H1 (cell line): ENCODE measurements at regions not wholly inside any gene's neighbourhood (a gene's known extent, or its start where the extent isn't known, plus 50 kb on each side); places are given as distances from the start of the nearest gene placed in this dataset.

Experiments used
- CTCF ChIA-PET: fragments of 300-600 bp; sonication (Branson Sonifier 250); formaldehyde crosslinking; loops from one replicate; lab custom pipeline; 2021; ENCODE audit not compliant: partially characterized antibody; lab: Charles Lee
- POLR2A ChIA-PET: fragments of 300-600 bp; sonication (Branson Sonifier 250); formaldehyde crosslinking; loops from one replicate; lab custom pipeline; 2021; ENCODE audit warnings: inconsistent platforms; ENCODE audit not compliant: partially characterized antibody; lab: Charles Lee
- DNase-seq, 2 experiments: peaks; one replicate each; pipeline versions ENCODE4 v3.0.0 to v3.0.0-alpha.2; 2010 to 2022; ENCODE audit warnings: low spot score in 2 of 2, low read depth in 1 of 2, mixed read lengths in 1 of 2
- FAIRE-seq: peaks from 2 replicates; lab custom pipeline; 2011; peaks lifted over from hg19 to GRCh38; lab: Jason Lieb, UNC
- H2AFZ ChIP-seq: 2 replicates; pipeline ENCODE4 v1.8.1; 2012; ENCODE audit warnings: low read length, inconsistent platforms
- H2AK5ac ChIP-seq: 2 replicates; pipeline ENCODE4 v1.6.1; 2013; ENCODE audit warnings: low read depth, low read length
- H2BK120ac ChIP-seq: replicated peaks from 2 replicates; pipeline ENCODE3; 2013; ENCODE audit warnings: low read depth, low read length, inconsistent platforms
- H2BK12ac ChIP-seq: 2 replicates; pipeline ENCODE4 v1.6.1; 2013; ENCODE audit warnings: low read depth, low read length
- H2BK15ac ChIP-seq: 2 replicates; pipeline ENCODE4 v1.6.1; 2013; ENCODE audit warnings: low read length
- H2BK20ac ChIP-seq: 2 replicates; pipeline ENCODE4 v1.6.1; 2013; ENCODE audit warnings: low read length
- H2BK5ac ChIP-seq: 2 replicates; pipeline ENCODE4 v1.6.1; 2013; ENCODE audit warnings: low read depth, low read length
- H3K14ac ChIP-seq: 2 replicates; pipeline ENCODE4 v1.6.1; 2013; ENCODE audit warnings: inconsistent platforms; ENCODE audit not compliant: insufficient read length
- H3K18ac ChIP-seq: 2 replicates; pipeline ENCODE4 v1.6.1; 2013; ENCODE audit warnings: low read length; ENCODE audit errors: extremely low read depth
- H3K23ac ChIP-seq: 2 replicates; pipeline ENCODE4 v1.6.1; 2013; ENCODE audit warnings: inconsistent platforms; ENCODE audit not compliant: insufficient read length
- H3K23me2 ChIP-seq: 2 replicates; pipeline ENCODE4 v1.6.1; 2013; ENCODE audit warnings: low read depth, low read length
- H3K27ac ChIP-seq: 2 replicates; pipeline ENCODE4 v1.6.1; 2011; ENCODE audit warnings: low read depth, low read length, inconsistent platforms
- H3K27me3 ChIP-seq, 4 experiments: replicated peaks in 1 of 4; 1 replicate in 1 of 4; 2 replicates in 3 of 4; pipeline versions ENCODE4 v1.6.1 to v1.8.1; 2011 to 2013; ENCODE audit warnings: low read length in 3 of 4, mild to moderate bottlenecking in 3 of 4, inconsistent platforms in 2 of 4, mixed read lengths in 2 of 4, moderate library complexity in 1 of 4; ENCODE audit not compliant: control insufficient read depth in 3 of 4, insufficient read depth in 3 of 4; ENCODE audit errors: extremely low read depth in 1 of 4
- H3K36me3 ChIP-seq, 4 experiments: 2 replicates each; pipeline versions ENCODE4 v1.6.1 to v1.8.1; 2011 to 2013; ENCODE audit warnings: mild to moderate bottlenecking in 4 of 4, low read length in 3 of 4, moderate library complexity in 2 of 4, control low read depth in 1 of 4, inconsistent platforms in 1 of 4; ENCODE audit not compliant: insufficient read depth in 4 of 4, control insufficient read depth in 2 of 4
- H3K4ac ChIP-seq: replicated peaks from 2 replicates; pipeline ENCODE3; 2013; ENCODE audit warnings: low read length, low read depth, mixed read lengths, inconsistent platforms; ENCODE audit not compliant: insufficient read length
- H3K4me1 ChIP-seq, 4 experiments: replicated peaks in 1 of 4; 1 replicate in 1 of 4; 2 replicates in 3 of 4; pipeline versions ENCODE4 v1.6.1 to v1.8.1; 2011 to 2013; ENCODE audit warnings: low read length in 3 of 4, inconsistent platforms in 2 of 4, mixed read lengths in 1 of 4; ENCODE audit not compliant: insufficient read depth in 4 of 4, control insufficient read depth in 3 of 4
- H3K4me2 ChIP-seq, 2 experiments: 2 replicates each; pipeline versions ENCODE4 v1.6.1 to v1.8.1; 2011 to 2013; ENCODE audit warnings: low read depth in 2 of 2, low read length in 2 of 2, control low read depth in 1 of 2, inconsistent platforms in 1 of 2, mild to moderate bottlenecking in 1 of 2; ENCODE audit not compliant: insufficient read depth in 1 of 2
- H3K4me3 ChIP-seq, 4 experiments: fragments of 200-600, 300-600 bp in 1 of 4; sonication (generic), shearing (Covaris generic), sonication (Bioruptor Twin) in 1 of 4; 2 replicates each; pipeline versions ENCODE4 v1.5.1 to v1.8.1; 2011 to 2016; ENCODE audit warnings: low read length in 4 of 4, low read depth in 3 of 4, control low read depth in 2 of 4, inconsistent platforms in 2 of 4, mild to moderate bottlenecking in 2 of 4, mixed read lengths in 1 of 4, moderate library complexity in 1 of 4; ENCODE audit not compliant: insufficient read depth in 2 of 4; ENCODE audit errors: extremely low read depth in 1 of 4
- H3K56ac ChIP-seq: replicated peaks from 2 replicates; pipeline ENCODE3; 2013; ENCODE audit warnings: low read depth, mild to moderate bottlenecking, mixed read lengths, low read length, inconsistent platforms; ENCODE audit not compliant: insufficient read length
- H3K79me1 ChIP-seq: 2 replicates; pipeline ENCODE4 v1.6.1; 2013; ENCODE audit warnings: low read depth, low read length, control low read depth
- H3K79me2 ChIP-seq, 2 experiments: 2 replicates each; pipeline versions ENCODE4 v1.6.1 to v1.8.1; 2012 to 2013; ENCODE audit warnings: low read length in 2 of 2, mild to moderate bottlenecking in 2 of 2, inconsistent platforms in 1 of 2; ENCODE audit not compliant: insufficient read depth in 2 of 2, control insufficient read depth in 1 of 2
- H3K9ac ChIP-seq, 4 experiments: replicated peaks in 1 of 4; 1 replicate in 1 of 4; 2 replicates in 3 of 4; pipeline versions ENCODE4 v1.6.1 to v1.8.1; 2011 to 2013; ENCODE audit warnings: low read depth in 3 of 4, low read length in 3 of 4, control low read depth in 2 of 4, mild to moderate bottlenecking in 2 of 4, moderate library complexity in 2 of 4, inconsistent platforms in 1 of 4; ENCODE audit errors: extremely low read depth in 1 of 4
- H3K9me3 ChIP-seq, 2 experiments: 2 replicates each; pipeline versions ENCODE4 v1.6.1 to v1.8.1; 2012 to 2013; ENCODE audit warnings: mild to moderate bottlenecking in 2 of 2, moderate library complexity in 2 of 2, control low read depth in 1 of 2, inconsistent platforms in 1 of 2, low read depth in 1 of 2, low read length in 1 of 2, mixed read lengths in 1 of 2; ENCODE audit not compliant: insufficient read depth in 2 of 2
- H4K20me1 ChIP-seq, 2 experiments: replicated peaks in 1 of 2; 2 replicates each; pipeline versions ENCODE3 to v1.8.1; 2011 to 2013; ENCODE audit warnings: inconsistent platforms in 2 of 2, low read length in 2 of 2, mild to moderate bottlenecking in 1 of 2; ENCODE audit not compliant: insufficient read depth in 2 of 2, control insufficient read depth in 1 of 2
- H4K5ac ChIP-seq: 2 replicates; pipeline ENCODE4 v1.6.1; 2013; ENCODE audit warnings: low read length, low read depth, mixed read lengths, inconsistent platforms; ENCODE audit not compliant: insufficient read length
- H4K8ac ChIP-seq: 2 replicates; pipeline ENCODE4 v1.8.0; 2013; ENCODE audit warnings: mild to moderate bottlenecking, moderate library complexity, low read length, inconsistent platforms; ENCODE audit not compliant: insufficient read depth; ENCODE audit errors: extremely low read depth
- H4K91ac ChIP-seq: replicated peaks from 2 replicates; pipeline ENCODE3; 2013; ENCODE audit warnings: low read length, mixed read lengths, inconsistent platforms; ENCODE audit not compliant: insufficient read length
- GTF2F1 ChIP-seq: IDR thresholded peaks from 2 replicates; pipeline ENCODE4 v1.6.1; 2012; ENCODE audit warnings: low read depth, low read length, improper control_type of control experiment, borderline replicate concordance
- WGBS, 2 experiments: shearing (Covaris generic) in 1 of 2; methylation state at CpG; one replicate each; pipeline versions ENCODE4 v1.1.6 to v1.1.7; 2013 to 2015; ENCODE audit warnings: low lambda C conversion rate in 2 of 2, mixed read lengths in 2 of 2, inconsistent platforms in 1 of 2, low coverage in 1 of 2, missing lambda C conversion rate in 1 of 2; ENCODE audit not compliant: insufficient replicate concordance in 2 of 2, insufficient coverage in 1 of 2, insufficient read length in 1 of 2; ENCODE audit errors: extremely low coverage in 1 of 2, missing lambda C conversion rate in 1 of 2; 5-methylcytosine and 5-hydroxymethylcytosine counted together

- no peak overlapping the region for H3K27ac ChIP-seq
- no peaks in the 10 kb centered on the region for H3K9me3 ChIP-seq
- CTCF ChIA-PET, result interaction anchor here (0.7 kb wide), 1 partner anchor 30 kb away, joined by 3 read pairs; no protein-coding TSS in a partner anchor
- H4K91ac ChIP-seq, result no peak overlapping the region
- H3K14ac ChIP-seq, result no peak overlapping the region
- no peak overlapping the region for H4K5ac ChIP-seq
- H3K18ac ChIP-seq, result no peak overlapping the region
- H2BK12ac ChIP-seq, result no peak overlapping the region
- POLR2A ChIA-PET, result no interaction called here
- H2BK5ac ChIP-seq, result no peak overlapping the region
- 87% methylated on average over 3 of the region's 3 CpGs; no CpG with 5 or more reads in 1 of the 2 experiments for WGBS, 2 experiments
- no peak overlapping the region for H3K9ac ChIP-seq
- H3K23me2 ChIP-seq, result no peaks in the 10 kb centered on the region
- no peaks in the 10 kb centered on the region for H3K79me2 ChIP-seq
- no peak overlapping the region for H2BK120ac ChIP-seq
- peak; percentile 24 for FAIRE-seq
- TF ChIP-seq GTF2F1, result no peak
- TF ChIP-seq, all 59 proteins: peak for 0
- H2AFZ ChIP-seq, result no peak overlapping the region
- no peaks in the 10 kb centered on the region for H3K36me3 ChIP-seq
- H4K8ac ChIP-seq, result no peak overlapping the region
- no peak overlapping the region for H3K23ac ChIP-seq
- H2BK15ac ChIP-seq, result no peak overlapping the region
- no peak overlapping the region for H3K4me2 ChIP-seq
- no peak overlapping the region for H3K56ac ChIP-seq
- no peak overlapping the region for H2AK5ac ChIP-seq
- no peak for DNase-seq
- no peak overlapping the region for H2BK20ac ChIP-seq
- H3K27me3 ChIP-seq, result no peaks in the 10 kb centered on the region
- H3K79me1 ChIP-seq, result no peaks in the 10 kb centered on the region
- no peak overlapping the region for H3K4ac ChIP-seq
- no peaks in the 10 kb centered on the region for H4K20me1 ChIP-seq
- H3K4me1 ChIP-seq, result peaks cover 0 to 5% (median under 1%) of the 10 kb centered on the region in 4 experiments; a peak in 2 of 7 replicates
- H3K4me3 ChIP-seq, result no peak overlapping the region
These were observed 395.7 kb downstream of the TMEM161B start for GRCh38 chr5:87872986-87873385.
